Endodermal cell (in vitro differentiated cells): ENCODE measurements at regions not wholly inside any gene's neighbourhood (a gene's known extent, or its start where the extent isn't known, plus 50 kb on each side); places are given as distances from the start of the nearest gene placed in this dataset.

Source experiments
- DNase-seq: peaks from one replicate; pipeline ENCODE4 v3.0.0-alpha.2; 2017
- H3K27ac ChIP-seq: 2 replicates; pipeline ENCODE4 v1.5.1; 2013; ENCODE audit warnings: mild to moderate bottlenecking, low read depth, low read length, moderate library complexity
- H3K27me3 ChIP-seq: 2 replicates; pipeline ENCODE4 v1.6.1; 2013; ENCODE audit warnings: mild to moderate bottlenecking, low read length, moderate library complexity; ENCODE audit not compliant: insufficient read depth, control insufficient read depth, poor library complexity, severe bottlenecking
- H3K36me3 ChIP-seq: 2 replicates; pipeline ENCODE4 v1.7.0; 2013; ENCODE audit warnings: mild to moderate bottlenecking, low read length, moderate library complexity; ENCODE audit not compliant: control insufficient read depth, insufficient read depth
- H3K4me1 ChIP-seq: one replicate; pipeline ENCODE4 v1.7.0; 2013; ENCODE audit warnings: low read length; ENCODE audit not compliant: control insufficient read depth, insufficient read depth
- H3K4me3 ChIP-seq: 2 replicates; pipeline ENCODE4 v1.5.1; 2013; ENCODE audit warnings: mild to moderate bottlenecking, low read length, moderate library complexity
- H3K9ac ChIP-seq: 2 replicates; pipeline ENCODE4 v1.6.1; 2013; ENCODE audit warnings: mild to moderate bottlenecking, low read length, moderate library complexity; ENCODE audit not compliant: poor library complexity, severe bottlenecking; ENCODE audit errors: extremely low read depth
- H3K9me3 ChIP-seq: 2 replicates; pipeline ENCODE4 v1.6.1; 2013; ENCODE audit warnings: mild to moderate bottlenecking, low read length, moderate library complexity; ENCODE audit not compliant: control insufficient read depth
- H3K27ac Mint-ChIP-seq: 2 replicates; pipeline ENCODE4 v1.8.0; 2020; ENCODE audit warnings: mixed read lengths
- H3K27me3 Mint-ChIP-seq: 2 replicates; pipeline ENCODE4 v1.8.0; 2021; ENCODE audit warnings: mild to moderate bottlenecking, mixed read lengths; ENCODE audit not compliant: insufficient read depth
- H3K36me3 Mint-ChIP-seq: 2 replicates; pipeline ENCODE4 v1.8.0; 2020; ENCODE audit warnings: low read depth, mixed read lengths
- H3K4me1 Mint-ChIP-seq: 2 replicates; pipeline ENCODE4 v1.8.0; 2020; ENCODE audit warnings: mixed read lengths
- H3K4me3 Mint-ChIP-seq: 2 replicates; pipeline ENCODE4 v1.8.0; 2020; ENCODE audit warnings: mild to moderate bottlenecking, moderate library complexity, mixed read lengths
- H3K9me3 Mint-ChIP-seq: 2 replicates; pipeline ENCODE4 v1.8.0; 2020; ENCODE audit warnings: mild to moderate bottlenecking, mixed read lengths
- WGBS, 2 experiments: methylation state at CpG; one replicate each; pipeline versions ENCODE4 v1.1.5 to v1.1.7; 2013; ENCODE audit warnings: missing lambda C conversion rate in 2 of 2, mixed read lengths in 1 of 2; ENCODE audit not compliant: insufficient coverage in 1 of 2, insufficient read length in 1 of 2; 5-methylcytosine and 5-hydroxymethylcytosine counted together
- TF ChIP-seq, protein P1 (sequence below): fragments of 200-600 bp; sonication (generic); conservative IDR thresholded peaks from 2 replicates; pipeline ENCODE4 v1.5.0; 2021; ENCODE audit warnings: antibody characterized with exemption, mild to moderate bottlenecking

DNA sequence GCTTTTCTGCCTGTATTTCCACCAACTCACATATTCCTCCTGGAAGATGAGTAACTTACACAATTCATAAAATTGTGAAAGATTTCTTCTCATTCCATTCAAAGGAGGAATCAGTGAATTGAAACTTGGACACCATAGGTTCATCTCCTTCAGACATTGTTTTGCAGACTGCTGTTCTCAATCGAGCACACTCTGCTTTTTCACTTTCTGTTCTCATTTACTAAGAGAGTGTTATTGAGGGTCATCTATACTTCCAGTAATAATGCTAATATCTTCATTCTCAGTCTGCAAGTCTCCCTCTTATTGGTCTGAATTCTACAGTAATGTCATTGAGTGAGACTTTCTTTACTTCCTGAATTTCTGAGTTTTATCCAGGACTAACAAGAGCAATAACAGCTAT is 67.5 kb upstream of the FUT9 start:
- no peak overlapping the region for H3K4me3 ChIP-seq
- peaks cover 6% of the 10 kb centered on the region for H3K9me3 ChIP-seq
- no peaks in the 10 kb centered on the region for H3K9me3 Mint-ChIP-seq
- no peaks in the 10 kb centered on the region for H3K4me1 ChIP-seq
- no peaks in the 10 kb centered on the region for H3K36me3 ChIP-seq
- WGBS, 2 experiments = 100% methylated on average over 1 of the region's 1 CpG; no CpG with 5 or more reads in 1 of the 2 experiments
- no peaks in the 10 kb centered on the region for H3K4me1 Mint-ChIP-seq
- TF ChIP-seq, protein P1, sequence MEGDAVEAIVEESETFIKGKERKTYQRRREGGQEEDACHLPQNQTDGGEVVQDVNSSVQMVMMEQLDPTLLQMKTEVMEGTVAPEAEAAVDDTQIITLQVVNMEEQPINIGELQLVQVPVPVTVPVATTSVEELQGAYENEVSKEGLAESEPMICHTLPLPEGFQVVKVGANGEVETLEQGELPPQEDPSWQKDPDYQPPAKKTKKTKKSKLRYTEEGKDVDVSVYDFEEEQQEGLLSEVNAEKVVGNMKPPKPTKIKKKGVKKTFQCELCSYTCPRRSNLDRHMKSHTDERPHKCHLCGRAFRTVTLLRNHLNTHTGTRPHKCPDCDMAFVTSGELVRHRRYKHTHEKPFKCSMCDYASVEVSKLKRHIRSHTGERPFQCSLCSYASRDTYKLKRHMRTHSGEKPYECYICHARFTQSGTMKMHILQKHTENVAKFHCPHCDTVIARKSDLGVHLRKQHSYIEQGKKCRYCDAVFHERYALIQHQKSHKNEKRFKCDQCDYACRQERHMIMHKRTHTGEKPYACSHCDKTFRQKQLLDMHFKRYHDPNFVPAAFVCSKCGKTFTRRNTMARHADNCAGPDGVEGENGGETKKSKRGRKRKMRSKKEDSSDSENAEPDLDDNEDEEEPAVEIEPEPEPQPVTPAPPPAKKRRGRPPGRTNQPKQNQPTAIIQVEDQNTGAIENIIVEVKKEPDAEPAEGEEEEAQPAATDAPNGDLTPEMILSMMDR = no peak
- no peak for DNase-seq
- no peak overlapping the region for H3K27ac ChIP-seq
- no peaks in the 10 kb centered on the region for H3K27me3 ChIP-seq
- H3K27me3 Mint-ChIP-seq = no peaks in the 10 kb centered on the region
- no peaks in the 10 kb centered on the region for H3K36me3 Mint-ChIP-seq
- no peak overlapping the region for H3K9ac ChIP-seq
- H3K4me3 Mint-ChIP-seq = no peak overlapping the region
- H3K27ac Mint-ChIP-seq = no peak overlapping the region

DNA sequence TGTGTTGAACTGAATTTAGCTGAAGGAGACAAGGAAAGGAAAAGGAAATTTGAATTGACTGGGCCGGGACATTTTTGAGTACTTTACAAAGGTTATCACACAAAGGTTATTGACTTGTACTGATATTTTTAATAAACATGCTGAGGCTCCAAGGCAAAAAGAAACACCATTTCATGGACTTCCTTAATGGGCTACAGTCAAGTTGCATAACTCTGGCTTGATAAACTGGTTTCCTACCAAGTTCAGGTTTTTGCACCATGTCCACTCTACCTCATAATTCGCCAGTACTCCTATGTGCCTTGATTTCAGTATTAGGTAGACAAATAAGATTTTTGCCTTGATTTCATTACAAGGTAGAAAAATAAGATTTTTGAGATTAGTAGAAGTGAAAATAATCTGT is 65.8 kb upstream of the FUT9 start:
- H3K4me3 Mint-ChIP-seq = no peak overlapping the region
- no peak overlapping the region for H3K27ac Mint-ChIP-seq
- H3K4me1 ChIP-seq = no peaks in the 10 kb centered on the region
- peaks cover 6% of the 10 kb centered on the region for H3K9me3 ChIP-seq
- TF ChIP-seq, protein P1 = no peak
- DNase-seq = no peak
- no peaks in the 10 kb centered on the region for H3K9me3 Mint-ChIP-seq
- no peaks in the 10 kb centered on the region for H3K4me1 Mint-ChIP-seq
- H3K27me3 Mint-ChIP-seq = no peaks in the 10 kb centered on the region
- H3K36me3 ChIP-seq = no peaks in the 10 kb centered on the region
- H3K27ac ChIP-seq = no peak overlapping the region
- no peak overlapping the region for H3K4me3 ChIP-seq
- 96 to 100% methylated on average over 2 of the region's 2 CpGs for WGBS, 2 experiments
- no peaks in the 10 kb centered on the region for H3K36me3 Mint-ChIP-seq
- H3K9ac ChIP-seq = no peak overlapping the region
- no peaks in the 10 kb centered on the region for H3K27me3 ChIP-seq

DNA sequence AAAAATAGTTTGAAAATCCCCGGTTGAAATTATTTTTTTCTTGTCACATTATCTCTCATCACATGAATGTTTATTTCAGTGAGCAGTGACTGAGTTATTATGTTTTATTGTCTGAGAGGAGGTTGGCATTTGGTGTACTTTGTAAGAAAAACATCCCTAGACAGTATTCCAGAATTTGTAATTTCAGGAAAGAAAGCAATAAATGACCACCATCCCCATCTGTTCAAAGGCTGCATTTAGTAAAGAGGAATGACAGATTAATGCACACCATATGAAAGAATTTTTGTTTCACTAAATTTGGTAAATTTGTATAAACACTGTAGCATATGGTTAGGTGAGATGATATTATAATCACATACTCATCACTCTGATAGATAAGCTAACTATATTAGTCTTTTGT is 57.1 kb upstream of the FUT9 start:
- H3K4me1 ChIP-seq = no peaks in the 10 kb centered on the region
- H3K27me3 ChIP-seq = no peaks in the 10 kb centered on the region
- peaks cover 3% of the 10 kb centered on the region for H3K4me1 Mint-ChIP-seq
- H3K27me3 Mint-ChIP-seq = no peaks in the 10 kb centered on the region
- WGBS, 2 experiments = 100% methylated on average over 1 of the region's 1 CpG; no CpG with 5 or more reads in 1 of the 2 experiments
- no peaks in the 10 kb centered on the region for H3K9me3 ChIP-seq
- H3K9me3 Mint-ChIP-seq = no peaks in the 10 kb centered on the region
- H3K9ac ChIP-seq = no peak overlapping the region
- H3K4me3 Mint-ChIP-seq = no peak overlapping the region
- H3K36me3 ChIP-seq = no peaks in the 10 kb centered on the region
- no peak overlapping the region for H3K27ac ChIP-seq
- DNase-seq = no peak
- no peaks in the 10 kb centered on the region for H3K36me3 Mint-ChIP-seq
- H3K4me3 ChIP-seq = no peak overlapping the region
- TF ChIP-seq, protein P1 = no peak
- no peak overlapping the region for H3K27ac Mint-ChIP-seq
